ENCODE measurements at regions not wholly inside any gene's neighbourhood (a gene's known extent, or its start where the extent isn't known, plus 50 kb on each side); places are given as distances from the start of the nearest gene placed in this dataset.

GRCh38 chr2:118699447-118700175 lies 147.8 kb downstream of the EN1 start:
- TF ChIP-seq POLR2A (IDR thresholded peaks at IDR 0.05; ENCODE audit: extremely low read depth, insufficient read length) (no peak), CTCF (IDR thresholded peaks at IDR 0.05; ENCODE audit: low read depth, low read length) (no peak), MAX (IDR thresholded peaks at IDR 0.05; ENCODE audit: low read depth, low read length) (no peak), MYC (IDR thresholded peaks at IDR 0.05; ENCODE audit: low read depth, low read length) (no peak)
- no peak for DNase-seq (ENCODE audit: low read depth)
- no peak overlapping the region for H3K4me3 ChIP-seq (ENCODE audit: low read depth, low read length)

- TF ChIP-seq POLR2A (IDR thresholded peaks at IDR 0.05; ENCODE audit: extremely low read depth, insufficient read length) (no peak), CTCF (IDR thresholded peaks at IDR 0.05; ENCODE audit: low read depth, low read length) (no peak), MAX (IDR thresholded peaks at IDR 0.05; ENCODE audit: low read depth, low read length) (no peak), MYC (IDR thresholded peaks at IDR 0.05; ENCODE audit: low read depth, low read length) (no peak)
- no peak overlapping the region for H3K4me3 ChIP-seq (ENCODE audit: low read depth, low read length)
- DNase-seq (ENCODE audit: low read depth): no peak
Measured at GRCh38 chr2:118698564-118698963, 148.9 kb downstream of the EN1 start.

GRCh38 chr2:118697781-118698180 lies 149.7 kb downstream of the EN1 start:
- no peak for TF ChIP-seq MAX (IDR thresholded peaks at IDR 0.05; ENCODE audit: low read depth, low read length)
- no peak for TF ChIP-seq CTCF (IDR thresholded peaks at IDR 0.05; ENCODE audit: low read depth, low read length)
- TF ChIP-seq MYC (IDR thresholded peaks at IDR 0.05; ENCODE audit: low read depth, low read length): no peak
- no peak for TF ChIP-seq POLR2A (IDR thresholded peaks at IDR 0.05; ENCODE audit: extremely low read depth, insufficient read length)
- H3K4me3 ChIP-seq (ENCODE audit: low read depth, low read length): no peak overlapping the region
- no peak for DNase-seq (ENCODE audit: low read depth)

GRCh38 chr2:118696786-118697465 lies 150.5 kb downstream of the EN1 start:
- no peak overlapping the region for H3K4me3 ChIP-seq (ENCODE audit: low read depth, low read length)
- TF ChIP-seq MYC (IDR thresholded peaks at IDR 0.05; ENCODE audit: low read depth, low read length) (no peak), POLR2A (IDR thresholded peaks at IDR 0.05; ENCODE audit: extremely low read depth, insufficient read length) (no peak), CTCF (IDR thresholded peaks at IDR 0.05; ENCODE audit: low read depth, low read length) (no peak), MAX (IDR thresholded peaks at IDR 0.05; ENCODE audit: low read depth, low read length) (no peak)

GRCh38 chr2:118693287-118693822 lies 154.1 kb downstream of the EN1 start:
- no peak overlapping the region for H3K4me3 ChIP-seq (ENCODE audit: low read depth, low read length)
- TF ChIP-seq MYC (IDR thresholded peaks at IDR 0.05; ENCODE audit: low read depth, low read length): no peak
- TF ChIP-seq POLR2A (IDR thresholded peaks at IDR 0.05; ENCODE audit: extremely low read depth, insufficient read length): no peak
- TF ChIP-seq CTCF (IDR thresholded peaks at IDR 0.05; ENCODE audit: low read depth, low read length): no peak
- TF ChIP-seq MAX (IDR thresholded peaks at IDR 0.05; ENCODE audit: low read depth, low read length): no peak
- DNase-seq (ENCODE audit: low read depth): no peak

More at GRCh38 chr2:118696786-118697465, 150.5 kb downstream of the EN1 start:
- DNase-seq (ENCODE audit: low read depth): no peak
